Ishikawa (cell line): ENCODE measurements at regions not wholly inside any gene's neighbourhood (a gene's known extent, or its start where the extent isn't known, plus 50 kb on each side); places are given as distances from the start of the nearest gene placed in this dataset.

Experiments used
- RAD21 ChIP-seq: IDR thresholded peaks from 2 replicates; pipeline ENCODE4 v1.6.1; 2012; ENCODE audit warnings: low read depth
- TAF1 ChIP-seq: IDR thresholded peaks from 2 replicates; pipeline ENCODE4 v1.6.1; 2012; ENCODE audit warnings: low read depth, mild to moderate bottlenecking
- TEAD4 ChIP-seq: IDR thresholded peaks from 2 replicates; pipeline ENCODE4 v1.6.1; 2012

GRCh38 chr17:74099442-74100340, 103.8 kb upstream of the RPL38 start:
- no peak for TF ChIP-seq TAF1
- TF ChIP-seq RAD21, result no peak
- TF ChIP-seq TEAD4, result no peak
